IMR-90 (cell line): ENCODE measurements at regions not wholly inside any gene's neighbourhood (a gene's known extent, or its start where the extent isn't known, plus 50 kb on each side); places are given as distances from the start of the nearest gene placed in this dataset.

Source experiments
- ATAC-seq: fragments of 200-7000 bp; cut with Tn5 transposase; 2 replicates; pipeline ENCODE4 v1.9.1; 2020; ENCODE audit warnings: low read depth, mild to moderate bottlenecking, moderate library complexity
- BruUV-seq: library from RNA; stranded (reverse); fragments of 400-500 nt; replicated peaks from 2 replicates; lab custom pipeline; 2021; lab: Mats Ljungman, UMichigan
- CTCF ChIA-PET: fragments of 300-600 bp; formaldehyde crosslinking; extraction: SDS; loops from one replicate; lab custom pipeline; 2021; ENCODE audit warnings: antibody characterized with exemption; lab: Yijun Ruan, JAX
- POLR2A ChIA-PET: fragments of 300-600 bp; sonication (Branson Sonifier 250); formaldehyde crosslinking; loops from one replicate; lab custom pipeline; 2022; ENCODE audit warnings: antibody characterized with exemption; ENCODE audit not compliant: unreplicated experiment; lab: Charles Lee
- DNase-seq: peaks from one replicate; pipeline ENCODE4 v3.0.0; 2013
- H2AFZ ChIP-seq: replicated peaks from 2 replicates; pipeline ENCODE3; 2013; ENCODE audit warnings: low read length, mild to moderate bottlenecking; ENCODE audit not compliant: poor library complexity
- H2AK5ac ChIP-seq: 2 replicates; pipeline ENCODE4 v1.6.1; 2013; ENCODE audit warnings: low read depth, low read length, inconsistent platforms
- H2AK9ac ChIP-seq: replicated peaks from 2 replicates; pipeline ENCODE3; 2013; ENCODE audit warnings: mild to moderate bottlenecking, low read depth, low read length, moderate library complexity; ENCODE audit not compliant: poor library complexity
- H2BK120ac ChIP-seq: 2 replicates; pipeline ENCODE4 v1.6.1; 2013; ENCODE audit warnings: low read depth, low read length, inconsistent platforms
- H2BK15ac ChIP-seq: 3 replicates; pipeline ENCODE4 v1.6.1; 2013; ENCODE audit warnings: low read depth, low read length, inconsistent platforms
- H2BK20ac ChIP-seq: 2 replicates; pipeline ENCODE4 v1.6.1; 2013; ENCODE audit warnings: low read depth, mild to moderate bottlenecking, inconsistent platforms, low read length, moderate library complexity
- H2BK5ac ChIP-seq: 2 replicates; pipeline ENCODE4 v1.6.1; 2013; ENCODE audit warnings: mild to moderate bottlenecking, low read depth, low read length, inconsistent platforms; ENCODE audit not compliant: poor library complexity, severe bottlenecking
- H3K14ac ChIP-seq: replicated peaks from 2 replicates; pipeline ENCODE4 v1.6.1; 2013; ENCODE audit warnings: low read depth, low read length, inconsistent platforms
- H3K18ac ChIP-seq: 2 replicates; pipeline ENCODE4 v1.6.1; 2013; ENCODE audit warnings: low read depth, low read length, control low read depth
- H3K23ac ChIP-seq: 2 replicates; pipeline ENCODE4 v1.6.1; 2013; ENCODE audit warnings: low read depth, low read length, inconsistent platforms
- H3K27ac ChIP-seq: 2 replicates; pipeline ENCODE4 v1.5.1; 2013; ENCODE audit warnings: mild to moderate bottlenecking, control low read depth, low read length; ENCODE audit not compliant: insufficient read depth
- H3K27me3 ChIP-seq: 2 replicates; pipeline ENCODE4 v1.6.1; 2013; ENCODE audit warnings: low read length; ENCODE audit not compliant: control insufficient read depth, insufficient read depth
- H3K36me3 ChIP-seq: 2 replicates; pipeline ENCODE4 v1.6.1; 2013; ENCODE audit warnings: low read length, mixed read lengths; ENCODE audit not compliant: control insufficient read depth, insufficient read depth
- H3K4ac ChIP-seq: 2 replicates; pipeline ENCODE4 v1.6.1; 2013; ENCODE audit warnings: low read depth, low read length, inconsistent platforms
- H3K4me1 ChIP-seq: 2 replicates; pipeline ENCODE4 v1.6.1; 2013; ENCODE audit warnings: low read length, mixed read lengths; ENCODE audit not compliant: control insufficient read depth, insufficient read depth
- H3K4me2 ChIP-seq: 2 replicates; pipeline ENCODE4 v1.6.1; 2013; ENCODE audit warnings: low read depth, mild to moderate bottlenecking, control low read depth, low read length, moderate library complexity
- H3K4me3 ChIP-seq: 2 replicates; pipeline ENCODE4 v1.5.1; 2013; ENCODE audit warnings: low read depth, mild to moderate bottlenecking, control low read depth, low read length, moderate library complexity; ENCODE audit not compliant: insufficient read depth
- H3K56ac ChIP-seq: 2 replicates; pipeline ENCODE4 v1.6.1; 2013; ENCODE audit warnings: low read length, inconsistent platforms; ENCODE audit not compliant: insufficient read depth; ENCODE audit errors: extremely low read depth
- H3K79me1 ChIP-seq, 2 experiments: 2 replicates each; pipeline ENCODE4 v1.6.1; 2013; ENCODE audit warnings: low read length in 2 of 2, inconsistent platforms in 1 of 2, low read depth in 1 of 2
- H3K9ac ChIP-seq: 2 replicates; pipeline ENCODE4 v1.6.1; 2013; ENCODE audit warnings: low read depth, low read length, control low read depth
- H3K9me1 ChIP-seq: 2 replicates; pipeline ENCODE4 v1.6.1; 2013; ENCODE audit warnings: low read length, inconsistent platforms; ENCODE audit not compliant: insufficient read depth
- H3K9me3 ChIP-seq: 2 replicates; pipeline ENCODE4 v1.6.1; 2013; ENCODE audit warnings: low read length; ENCODE audit not compliant: control insufficient read depth, insufficient read depth
- H4K20me1 ChIP-seq: 2 replicates; pipeline ENCODE4 v1.6.1; 2013; ENCODE audit warnings: low read length, inconsistent platforms; ENCODE audit not compliant: insufficient read depth
- H4K5ac ChIP-seq: 2 replicates; pipeline ENCODE4 v1.6.1; 2013; ENCODE audit warnings: mild to moderate bottlenecking, low read depth, low read length, control low read depth
- H4K8ac ChIP-seq, 2 experiments: 2 replicates each; pipeline ENCODE4 v1.6.1; 2013; ENCODE audit warnings: low read depth in 2 of 2, low read length in 2 of 2, control low read depth in 1 of 2, inconsistent platforms in 1 of 2
- H4K91ac ChIP-seq: 2 replicates; pipeline ENCODE4 v1.6.1; 2013; ENCODE audit warnings: low read depth, low read length, inconsistent platforms; ENCODE audit not compliant: insufficient read depth
- BHLHE40 ChIP-seq: fragments of 150-350 bp; IDR thresholded peaks from 2 replicates; pipeline ENCODE4 v1.6.1; 2016; ENCODE audit warnings: mild to moderate bottlenecking, low read depth, low read length
- CTCF ChIP-seq: conservative IDR thresholded peaks from 2 replicates; pipeline ENCODE4 v1.5.1; 2012; ENCODE audit warnings: mild to moderate bottlenecking, low read depth, low read length, improper control_type of control experiment
- ELK1 ChIP-seq: fragments of 150-350 bp; IDR thresholded peaks from 2 replicates; pipeline ENCODE4 v1.6.1; 2016; ENCODE audit warnings: low read depth, mild to moderate bottlenecking, low read length, moderate library complexity, borderline replicate concordance
- MAZ ChIP-seq: IDR thresholded peaks from 2 replicates; pipeline ENCODE4 v1.6.1; 2012; ENCODE audit warnings: low read depth, mild to moderate bottlenecking, low read length, improper control_type of control experiment, moderate library complexity, borderline replicate concordance
- MXI1 ChIP-seq: IDR thresholded peaks from 2 replicates; pipeline ENCODE4 v1.6.1; 2012; ENCODE audit warnings: low read depth, mild to moderate bottlenecking, low read length, moderate library complexity, borderline replicate concordance
- NFE2L2 ChIP-seq: fragments of 150-350 bp; IDR thresholded peaks from 2 replicates; pipeline ENCODE4 v1.6.1; 2016; ENCODE audit warnings: low read depth, mild to moderate bottlenecking, low read length
- POLR2A ChIP-seq: IDR thresholded peaks from 2 replicates; pipeline ENCODE4 v1.6.1; 2012; ENCODE audit warnings: mild to moderate bottlenecking, low read depth, low read length
- RAD21 ChIP-seq: IDR thresholded peaks from 2 replicates; pipeline ENCODE4 v1.6.1; 2012; ENCODE audit warnings: low read length, improper control_type of control experiment
- RCOR1 ChIP-seq: IDR thresholded peaks from 2 replicates; pipeline ENCODE4 v1.6.1; 2012; ENCODE audit warnings: mild to moderate bottlenecking, low read length, improper control_type of control experiment; ENCODE audit not compliant: insufficient replicate concordance
- RFX5 ChIP-seq: IDR thresholded peaks from 2 replicates; pipeline ENCODE4 v1.8.0; 2012; ENCODE audit warnings: low read depth, mild to moderate bottlenecking, low read length, moderate library complexity
- WGBS, 2 experiments: methylation state at CpG; one replicate each; pipeline versions ENCODE4 v1.1.5 to v1.1.7; 2013; ENCODE audit warnings: missing lambda C conversion rate in 2 of 2; ENCODE audit not compliant: insufficient read length in 1 of 2; ENCODE audit errors: extremely low coverage in 2 of 2; 5-methylcytosine and 5-hydroxymethylcytosine counted together
- dilution Hi-C: fragments of 300-500 bp; cut with HindIII; formaldehyde crosslinking; loops from one replicate; pipeline ENCODE4 v1.14.3; 2018; ENCODE audit warnings: low sequenced_read_pairs; ENCODE audit not compliant: unreplicated experiment
- in situ Hi-C: fragments of 300-500 bp; cut with MboI; formaldehyde crosslinking; loops from 3 replicates; pipeline ENCODE4 v1.14.3; 2019; ENCODE audit warnings: low sequenced_read_pairs, inconsistent platforms, mixed read lengths
- intact Hi-C: fragments of 100-400 bp; cut with micrococcal nuclease; formaldehyde crosslinking; loops from 2 replicates; pipeline ENCODE4 v1.10.0; 2022

- H2BK120ac ChIP-seq: no peak overlapping the region
- H4K20me1 ChIP-seq: no peaks in the 10 kb centered on the region
- in situ Hi-C loops (no loop called here), dilution Hi-C loops (no loop called here), intact Hi-C loops (no loop called here)
- no peak overlapping the region for H2BK5ac ChIP-seq
- ATAC-seq (no peak), DNase-seq (no peak)
- CTCF ChIA-PET: no interaction called here
- no peak overlapping the region for H4K91ac ChIP-seq
- no peak overlapping the region for H3K9ac ChIP-seq
- no peak overlapping the region for H4K5ac ChIP-seq
- no peak overlapping the region for H3K23ac ChIP-seq
- no peak overlapping the region for H2BK20ac ChIP-seq
- no TSS peak for BruUV-seq
- no peak overlapping the region for H3K4me2 ChIP-seq
- no CpG with 5 or more reads among the region's 3 CpGs for WGBS, 2 experiments
- no peak overlapping the region for H4K8ac ChIP-seq
- no peak overlapping the region for H3K56ac ChIP-seq
- no peaks in the 10 kb centered on the region for H3K9me1 ChIP-seq
- POLR2A ChIA-PET: no interaction called here
- H2AFZ ChIP-seq: no peak overlapping the region
- TF ChIP-seq POLR2A (no peak), CTCF (no peak), MXI1 (no peak), BHLHE40 (no peak), RFX5 (no peak), MAZ (no peak), RCOR1 (no peak), NFE2L2 (no peak), RAD21 (no peak), ELK1 (no peak)
- no peaks in the 10 kb centered on the region for H3K4me1 ChIP-seq
- H3K4me3 ChIP-seq: no peak overlapping the region
- no peak overlapping the region for H3K27ac ChIP-seq
- no peak overlapping the region for H3K14ac ChIP-seq
- H3K9me3 ChIP-seq: peaks cover 5% of the 10 kb centered on the region
- H3K27me3 ChIP-seq: no peaks in the 10 kb centered on the region
- H3K18ac ChIP-seq: no peak overlapping the region
- H3K36me3 ChIP-seq: no peaks in the 10 kb centered on the region
- H3K79me1 ChIP-seq: no peaks in the 10 kb centered on the region
- H2BK15ac ChIP-seq: no peak overlapping the region
- no peak overlapping the region for H3K4ac ChIP-seq
- no peak overlapping the region for H2AK5ac ChIP-seq
- no peak overlapping the region for H2AK9ac ChIP-seq
Observed at GRCh38 chr18:71809711-71810110, 734.4 kb downstream of the CBLN2 start.
